OCI-LY7 (cell line): ENCODE measurements at regions not wholly inside any gene's neighbourhood (a gene's known extent, or its start where the extent isn't known, plus 50 kb on each side); places are given as distances from the start of the nearest gene placed in this dataset.

Experiments
- CTCF ChIP-seq: fragments of 200-600 bp; sonication (generic); conservative IDR thresholded peaks from 2 replicates; pipeline ENCODE4 v1.5.1; 2014; ENCODE audit warnings: mild to moderate bottlenecking, antibody characterized with exemption, low read length, moderate library complexity, mixed read lengths
- EZH2phosphoT487 ChIP-seq: fragments of 200-600 bp; sonication (generic); IDR thresholded peaks from 2 replicates; pipeline ENCODE4 v1.6.1; 2018; ENCODE audit warnings: low read depth, borderline replicate concordance, mild to moderate bottlenecking, mixed run types, antibody characterized with exemption, low read length, moderate library complexity, mixed read lengths

GRCh38 chr9:135359764-135360163 is 119.8 kb upstream of the PPP1R26 start:
- TF ChIP-seq CTCF: no peak
- no peak for TF ChIP-seq EZH2phosphoT487
